NOMO-1 treated with dmso at 0.1 percent for 144 hours (cell line): ENCODE measurements at regions not wholly inside any gene's neighbourhood (a gene's known extent, or its start where the extent isn't known, plus 50 kb on each side); places are given as distances from the start of the nearest gene placed in this dataset.
"Not testable (repeated sequence)": the region's sequence is repeated elsewhere in the genome, so short reads cannot be mapped to it uniquely, and the experiment has no call there.

Experiments
- DNase-seq: peaks from one replicate; lab custom pipeline; 2025; ENCODE audit not compliant: unreplicated experiment; lab: John Stamatoyannopoulos, UW

DNA sequence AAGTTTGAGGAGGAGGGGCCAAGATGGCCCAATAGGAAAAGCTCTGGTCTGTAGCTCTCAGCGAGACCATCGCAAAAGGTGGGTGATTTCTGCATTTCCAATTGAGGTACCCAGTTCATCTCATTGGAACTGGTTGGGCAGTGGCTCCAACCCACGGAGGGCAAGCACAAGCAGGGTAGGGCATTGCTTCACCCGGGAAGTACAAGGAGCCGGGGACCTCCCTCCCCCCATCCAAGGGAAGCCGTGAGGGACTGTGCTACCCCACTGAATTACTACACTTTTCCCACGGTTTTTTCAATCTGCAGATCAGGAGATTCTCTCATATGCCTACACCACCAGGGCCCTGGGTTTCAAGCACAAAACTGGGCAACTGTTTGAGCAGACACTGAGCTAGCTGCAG lies 58.0 kb upstream of the EFCAB3 start:
- no peak for DNase-seq

DNA sequence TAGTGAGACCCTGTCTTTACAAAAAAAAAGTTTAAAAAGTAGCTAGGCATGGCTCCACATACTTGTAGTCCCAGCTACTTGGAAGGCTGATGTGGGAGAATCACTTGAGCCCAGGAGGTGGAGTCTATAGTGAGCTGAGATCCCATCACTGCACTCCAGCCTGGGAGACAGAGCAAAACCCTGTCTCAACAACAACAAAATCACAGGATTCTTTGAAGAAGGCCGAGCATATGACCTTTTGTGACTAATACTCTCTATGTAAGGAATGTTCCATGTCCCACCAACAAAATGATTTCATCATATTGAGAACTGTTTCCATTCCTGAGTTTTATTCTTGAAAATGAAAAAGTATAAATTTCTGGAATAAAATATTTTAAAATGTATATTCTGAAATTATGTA lies 58.9 kb upstream of the EFCAB3 start:
- DNase-seq, result no peak

DNA sequence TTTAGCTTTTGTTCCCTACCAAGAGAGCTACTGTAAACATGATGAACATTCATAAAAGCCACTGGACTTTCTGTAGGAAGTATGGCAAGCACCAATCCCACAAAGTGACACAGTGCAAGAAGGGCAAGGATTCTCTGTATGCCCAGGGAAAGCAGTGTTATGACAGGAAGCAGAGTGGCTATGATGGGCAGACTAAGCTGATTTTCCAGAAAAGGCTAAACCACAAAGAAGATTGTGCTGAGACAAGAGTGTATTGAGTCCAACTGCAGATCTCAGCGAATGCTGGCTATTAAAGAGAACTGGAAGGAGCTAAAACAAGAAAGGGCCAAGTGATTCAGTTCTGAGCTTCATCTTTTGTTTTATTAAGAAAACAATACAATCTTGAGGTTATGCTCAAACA lies 60.5 kb upstream of the EFCAB3 start:
- DNase-seq, result no peak

DNA sequence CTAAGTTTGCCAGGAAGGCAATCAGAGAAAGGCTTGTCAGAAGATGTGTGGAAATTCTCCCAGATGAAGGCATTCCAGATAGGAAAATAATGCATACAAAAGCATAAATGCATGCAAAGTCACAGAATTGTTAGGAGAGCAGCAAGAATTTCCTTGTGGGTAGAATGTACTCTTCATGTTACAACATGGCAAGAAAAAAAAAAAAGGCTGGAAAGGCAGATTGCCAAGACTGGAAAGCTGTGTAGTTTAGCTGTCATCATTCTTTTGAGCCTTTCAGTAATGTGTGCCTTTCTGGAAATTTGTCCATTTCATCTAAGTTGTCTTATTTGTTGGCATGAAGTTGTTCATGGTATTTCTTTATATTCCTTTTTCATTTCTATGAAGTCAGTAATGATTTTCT lies 71.0 kb upstream of the EFCAB3 start:
- DNase-seq, result no peak

DNA sequence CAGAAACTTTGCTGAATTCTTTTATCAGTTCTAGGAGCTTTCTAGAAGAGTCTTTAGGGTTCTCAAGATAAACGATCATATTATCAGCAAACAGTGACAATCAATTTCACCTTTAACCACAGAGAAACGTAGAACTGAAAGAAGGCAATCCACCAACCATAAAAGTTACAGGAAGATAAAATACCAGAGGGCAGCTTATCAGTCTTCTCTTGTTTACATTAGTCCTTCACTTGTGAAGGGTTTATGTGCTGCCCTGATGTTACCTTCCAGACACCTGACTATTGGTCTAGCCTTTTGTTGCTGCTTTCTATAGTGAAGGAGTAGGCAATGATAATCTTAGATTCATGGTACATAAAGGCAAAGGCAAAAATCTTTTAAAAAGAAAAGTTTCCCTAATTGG lies 73.2 kb upstream of the EFCAB3 start:
- no peak for DNase-seq

DNA sequence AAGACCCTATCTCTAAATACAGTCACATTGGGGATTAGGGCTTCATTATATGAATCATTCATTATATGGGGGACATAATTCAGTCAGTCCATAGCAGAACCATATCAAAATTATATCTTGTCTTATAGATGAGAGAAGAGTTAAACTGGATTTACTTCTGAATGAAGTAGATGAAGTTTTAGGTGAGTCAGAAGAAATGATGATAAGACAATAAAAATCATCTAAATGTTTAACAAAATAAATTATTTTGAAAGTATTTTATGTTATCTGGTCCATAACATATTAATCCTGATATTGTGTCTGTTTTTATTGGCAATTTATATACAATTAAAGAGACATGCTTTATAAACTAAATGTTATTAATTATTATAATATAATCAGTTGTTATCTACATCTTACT lies 76.9 kb upstream of the EFCAB3 start:
- DNase-seq, result no peak

DNA sequence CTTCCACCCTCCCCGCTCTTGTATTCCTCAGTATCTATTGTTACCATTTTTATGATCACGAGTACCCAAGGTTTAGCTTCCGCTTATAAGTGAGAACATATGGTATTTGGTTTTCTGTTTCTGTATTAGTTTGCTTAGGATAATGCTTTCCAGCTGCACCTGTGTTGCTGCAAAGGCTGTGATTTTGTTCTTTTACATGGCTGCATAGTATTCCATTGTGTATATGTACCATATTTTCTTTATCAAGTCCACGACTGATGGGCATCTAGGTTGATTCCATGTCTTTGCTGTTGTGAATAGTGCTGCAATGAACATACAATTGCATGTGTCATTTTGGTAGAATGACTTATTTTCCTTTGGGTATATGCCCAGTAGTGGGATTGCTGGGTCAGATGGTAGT lies 79.7 kb upstream of the EFCAB3 start:
- no peak for DNase-seq

DNA sequence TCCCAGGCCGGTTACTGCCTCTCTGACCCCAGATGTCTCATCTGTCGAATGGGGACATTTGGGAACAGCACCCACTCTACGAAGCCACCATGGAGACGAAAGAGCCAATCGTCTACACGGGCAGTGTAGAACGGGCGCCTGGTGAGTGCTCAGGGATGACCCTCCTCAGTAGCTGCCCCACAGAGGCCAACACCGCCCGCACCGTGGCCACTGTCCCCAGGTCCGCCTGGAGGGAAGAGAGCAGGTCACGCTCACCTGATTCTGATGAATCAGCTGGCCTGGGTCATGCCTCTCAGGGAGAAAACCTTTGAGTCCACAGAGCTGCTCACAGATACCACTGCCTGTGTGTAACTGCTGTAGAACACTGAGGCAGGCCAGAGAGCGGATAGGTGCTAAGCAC lies 105.1 kb upstream of the EFCAB3 start:
- not testable (repeated sequence) for DNase-seq

DNA sequence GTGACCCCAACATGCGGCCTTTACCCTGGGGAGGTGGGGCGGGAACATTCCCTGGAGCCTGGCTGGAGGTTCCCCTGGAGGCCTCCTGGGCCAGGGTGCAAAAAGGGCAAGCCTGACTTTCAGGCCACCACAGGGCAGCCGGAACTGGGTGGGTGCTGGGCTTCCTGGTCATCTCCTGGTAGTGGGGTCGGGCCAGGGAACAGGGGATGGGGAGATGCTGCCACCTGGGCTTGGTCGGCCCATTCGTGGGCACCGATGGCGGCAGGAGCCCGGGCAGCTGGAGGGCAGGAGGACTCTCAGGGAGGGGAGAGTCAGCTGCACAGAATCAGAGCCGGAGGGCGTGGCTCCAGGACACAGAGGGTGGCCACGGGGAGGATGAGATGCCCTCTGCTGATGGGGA lies 112.0 kb upstream of the EFCAB3 start:
- not testable (repeated sequence) for DNase-seq

DNA sequence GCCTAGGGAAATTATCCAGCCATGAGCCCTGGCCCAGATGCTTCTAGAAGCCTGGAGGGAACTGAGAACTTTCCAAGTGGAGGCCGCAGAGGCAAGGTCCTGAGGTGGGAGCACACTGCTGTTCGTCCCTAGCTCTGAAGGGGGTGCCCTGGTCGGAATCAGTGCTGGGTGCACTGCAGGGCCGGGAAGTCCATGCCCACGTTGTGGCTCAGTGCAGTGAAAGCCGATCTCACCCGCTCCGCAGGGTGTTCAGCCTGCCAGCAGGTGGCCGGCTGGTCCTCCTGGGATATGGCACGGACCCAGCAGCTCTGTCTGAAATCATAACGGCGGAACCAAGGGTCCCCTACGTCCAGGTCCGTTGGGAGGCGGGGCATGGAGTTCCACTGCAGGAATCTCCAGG lies 115.4 kb upstream of the EFCAB3 start:
- not testable (repeated sequence) for DNase-seq

DNA sequence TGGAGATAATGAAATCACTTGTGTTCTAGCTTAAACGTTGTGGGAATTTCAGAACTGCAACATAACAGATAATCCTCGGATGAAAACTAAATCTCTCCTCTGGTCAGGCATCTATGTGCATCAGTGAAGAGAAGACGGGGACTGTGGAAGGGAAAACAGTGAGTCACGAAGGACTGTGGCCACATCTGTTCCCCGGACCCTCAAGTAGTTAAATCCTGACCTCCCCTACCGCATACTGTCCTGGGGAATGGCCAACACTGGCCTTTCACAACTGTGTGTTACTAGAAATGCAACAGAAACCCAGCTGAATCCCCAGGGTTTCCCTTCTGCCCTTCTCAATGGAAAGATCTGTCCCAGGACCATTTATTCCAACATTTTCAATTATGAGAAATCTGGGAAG lies 124.6 kb upstream of the EFCAB3 start:
- not testable (repeated sequence) for DNase-seq

DNA sequence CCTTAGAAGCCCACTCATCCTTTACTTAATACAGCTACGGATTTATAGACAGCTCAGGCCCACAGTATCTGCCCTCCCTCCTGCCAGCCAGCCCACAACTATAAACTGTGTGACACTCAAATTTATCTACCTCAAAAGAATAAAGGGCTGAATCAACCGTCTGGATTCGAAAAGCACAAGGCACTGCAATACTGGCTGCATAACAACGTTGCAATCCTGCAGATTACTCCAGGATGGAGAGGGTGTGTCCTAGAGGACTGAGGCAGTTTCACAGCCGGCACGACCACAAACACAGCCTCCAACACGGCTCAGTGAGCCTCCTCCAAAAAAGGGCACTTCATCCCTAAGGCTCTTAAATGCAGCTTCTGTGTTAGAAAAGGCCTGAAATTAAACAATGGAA lies 138.3 kb upstream of the EFCAB3 start:
- DNase-seq, result not testable (repeated sequence)

DNA sequence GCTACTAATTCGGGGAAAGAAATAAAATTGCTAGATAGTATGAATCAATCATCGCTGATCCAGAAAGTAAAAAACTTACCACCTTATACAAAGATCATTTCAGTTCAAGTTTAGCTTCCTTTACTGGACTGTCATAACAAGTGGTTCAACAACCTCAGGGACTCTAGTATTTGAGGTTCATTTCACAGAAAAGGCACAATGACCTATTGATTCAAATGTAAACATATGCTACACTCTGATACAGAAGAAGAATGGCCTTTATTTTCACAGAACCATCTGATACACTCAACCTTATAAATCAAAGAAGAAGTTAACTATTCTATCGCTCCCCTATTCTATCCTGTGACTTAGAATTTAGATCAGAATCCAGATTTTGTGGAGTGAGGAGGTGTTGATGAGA lies 140.8 kb upstream of the EFCAB3 start:
- not testable (repeated sequence) for DNase-seq

DNA sequence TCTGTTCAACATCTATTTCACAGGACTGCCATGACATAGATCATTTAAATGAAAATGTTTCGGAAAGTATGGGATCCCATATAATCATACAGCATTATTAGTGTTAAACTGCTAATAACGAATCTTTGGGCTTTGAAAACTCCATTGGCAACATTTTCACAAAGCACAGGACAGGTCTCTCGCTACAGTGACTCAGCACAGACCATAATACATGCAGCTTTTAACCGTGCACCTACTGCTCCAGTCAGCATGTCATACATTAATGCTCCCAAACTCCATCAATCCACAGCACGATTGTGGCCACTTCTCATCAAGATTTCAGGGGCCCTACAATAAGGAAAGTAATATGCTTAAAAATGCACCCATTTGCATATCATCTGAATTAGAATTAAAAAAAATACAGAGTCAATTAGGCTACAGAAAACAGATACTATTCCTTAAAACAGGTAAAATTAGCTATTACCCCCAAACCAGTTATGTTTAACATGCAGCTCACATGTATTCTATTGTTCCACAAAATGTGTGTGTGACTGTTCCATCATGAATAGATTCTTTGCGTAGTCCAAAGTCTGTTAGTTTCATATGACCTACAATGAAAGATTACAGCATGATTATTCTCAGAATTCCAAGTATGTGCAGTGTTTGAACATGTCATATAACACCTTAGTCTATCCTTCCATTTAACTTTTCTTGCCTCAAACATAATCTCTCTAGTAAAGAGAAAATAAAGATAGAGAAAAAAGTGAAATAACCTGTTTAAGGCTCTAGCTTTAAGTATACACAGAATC lies 141.6 kb upstream of the EFCAB3 start:
- DNase-seq, result not testable (repeated sequence)

DNA sequence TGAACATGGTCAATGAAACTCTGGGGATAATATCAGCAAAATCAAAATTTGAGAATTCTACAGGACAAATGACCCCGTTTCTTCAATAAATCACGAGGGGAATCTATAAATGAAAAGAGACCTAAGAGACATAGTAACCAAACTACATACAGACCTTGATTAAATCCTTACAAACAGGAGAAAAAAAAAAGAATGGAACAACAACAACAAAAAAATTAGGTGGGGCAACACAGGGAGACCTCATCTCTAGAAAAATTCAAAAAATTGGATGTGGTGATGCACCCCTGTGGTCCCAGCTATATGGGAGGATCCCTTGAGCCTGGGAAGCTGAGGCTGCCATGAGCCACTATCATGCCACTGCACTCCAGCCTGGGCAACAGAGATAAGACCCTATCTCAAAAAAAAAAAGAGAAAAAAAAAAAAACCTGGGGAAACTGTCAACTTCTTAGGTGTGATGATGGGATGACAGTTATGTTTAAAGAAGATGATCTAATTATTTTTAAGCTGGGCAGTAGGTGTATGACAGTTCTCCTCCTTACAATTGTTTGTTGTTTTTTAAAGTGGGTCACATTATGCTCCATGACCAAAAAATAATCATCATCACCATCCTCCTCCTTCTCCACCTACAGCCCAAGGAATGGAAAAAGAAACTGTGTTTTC lies 146.4 kb upstream of the EFCAB3 start:
- DNase-seq, result not testable (repeated sequence)

DNA sequence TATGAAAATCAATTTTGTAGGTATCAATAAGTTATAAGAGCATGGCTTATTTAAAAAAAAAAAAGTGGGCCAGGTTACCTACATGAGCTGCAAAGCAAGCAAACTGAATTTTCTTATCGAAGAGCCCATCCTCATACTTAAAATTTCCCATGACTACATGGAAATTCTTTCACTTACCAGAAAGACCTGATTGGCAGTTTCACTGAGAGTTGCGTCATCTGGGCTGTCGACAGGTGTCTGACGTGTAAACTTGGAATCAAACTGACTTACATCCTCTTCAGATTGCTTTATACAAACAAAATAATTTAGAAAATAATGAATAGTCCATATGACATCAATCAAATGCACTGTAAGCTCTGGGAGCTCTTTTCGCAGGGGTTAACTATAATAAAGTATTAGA lies 149.1 kb upstream of the EFCAB3 start:
- not testable (repeated sequence) for DNase-seq

DNA sequence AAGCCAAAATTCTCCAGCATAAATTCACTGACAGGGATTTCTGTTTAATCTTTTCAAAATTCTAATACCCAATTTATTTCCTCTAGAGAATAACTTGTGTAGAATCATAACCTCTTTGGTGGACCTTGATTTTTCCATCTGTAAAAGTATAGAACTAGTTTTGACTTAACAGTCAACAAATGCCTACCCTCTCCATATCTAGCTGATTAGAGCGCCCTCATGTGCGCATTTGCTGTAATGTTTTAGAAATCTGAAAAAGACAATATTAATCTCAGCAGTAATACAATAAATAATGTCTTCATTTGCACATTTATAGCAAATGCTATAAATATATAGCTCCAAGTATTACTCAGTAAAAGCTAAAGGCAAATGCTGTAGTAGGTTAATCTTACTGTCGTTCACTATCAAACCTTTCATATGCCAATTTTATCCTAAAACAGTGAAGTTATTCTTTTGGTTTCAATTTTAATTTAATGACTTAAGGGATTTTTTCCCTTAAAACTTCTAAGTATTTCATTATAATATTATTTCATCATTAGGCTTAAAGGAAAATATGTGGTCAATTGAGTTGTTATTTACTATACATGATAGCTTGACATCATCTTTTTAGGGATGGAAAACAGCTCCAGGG lies 153.6 kb upstream of the EFCAB3 start:
- not testable (repeated sequence) for DNase-seq

DNA sequence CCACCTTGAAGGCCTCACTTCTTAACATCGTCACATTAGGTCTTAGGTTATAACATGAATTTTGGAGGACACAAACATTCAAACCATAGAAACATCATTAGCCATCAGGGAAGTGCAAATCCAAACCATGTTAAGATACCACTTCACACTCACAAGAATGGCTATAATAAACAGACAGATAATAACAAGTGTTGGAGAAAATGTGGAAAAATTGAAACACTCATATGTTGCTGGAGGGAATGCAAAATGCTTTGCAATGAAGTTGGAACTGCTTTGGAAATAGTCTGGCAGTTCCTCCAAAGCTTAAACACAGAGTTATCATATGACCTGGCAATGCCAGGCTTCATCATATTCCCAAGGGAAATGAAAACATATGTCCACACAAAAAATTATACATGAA lies 156.8 kb upstream of the EFCAB3 start:
- not testable (repeated sequence) for DNase-seq

DNA sequence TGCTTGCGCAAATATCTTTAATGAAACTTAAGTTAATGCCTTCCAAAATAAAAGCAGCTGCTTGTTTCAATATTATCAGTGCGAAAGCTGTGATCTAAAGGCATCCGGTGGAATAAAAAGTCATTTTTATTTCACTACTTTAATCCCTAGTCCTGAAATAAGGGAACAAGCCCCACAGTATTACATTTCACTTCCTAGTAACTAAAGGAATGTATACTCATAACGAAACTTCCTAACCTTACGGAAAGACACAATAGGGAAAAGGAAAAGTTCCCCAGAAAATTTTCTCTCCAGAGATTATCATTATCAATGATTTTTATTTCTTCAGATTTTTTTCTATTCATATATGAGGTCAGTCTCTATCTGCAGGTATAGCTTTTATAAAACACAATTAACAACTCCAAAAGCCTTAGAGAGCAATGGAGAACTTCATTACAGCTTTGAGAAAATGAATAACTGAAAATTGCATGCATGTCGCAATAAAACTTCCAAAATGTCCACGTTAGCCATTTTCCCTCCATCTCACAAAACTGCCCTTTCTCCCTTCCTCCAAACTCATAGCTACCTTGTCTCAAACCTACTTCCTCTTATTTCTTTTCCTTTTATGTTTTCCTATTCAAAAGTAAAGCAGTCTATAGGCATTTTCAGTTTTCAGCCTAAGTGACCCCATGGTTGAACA lies 154.3 kb upstream of the MED13 start:
- peak; percentile 5 for DNase-seq

DNA sequence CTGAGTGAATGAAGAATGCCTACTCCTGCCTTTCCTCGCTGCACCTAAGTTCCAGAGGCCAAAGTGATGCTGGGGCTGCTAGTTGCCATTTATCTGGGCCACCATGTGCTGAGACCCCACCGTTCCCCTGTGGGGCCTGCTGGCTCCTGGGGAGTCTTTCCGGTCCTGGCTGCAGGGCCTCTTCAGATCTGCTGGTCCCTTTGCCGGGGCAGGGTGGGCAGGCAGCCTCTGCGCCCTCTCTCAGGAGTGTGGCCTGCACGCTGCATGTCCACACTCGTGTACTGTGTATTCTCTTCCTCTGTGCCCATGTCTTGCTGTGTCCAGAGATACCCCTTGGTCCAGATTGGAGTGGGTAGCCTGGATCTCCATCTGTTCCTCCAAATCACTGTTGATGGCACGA lies 151.8 kb upstream of the MED13 start:
- DNase-seq, result no peak

DNA sequence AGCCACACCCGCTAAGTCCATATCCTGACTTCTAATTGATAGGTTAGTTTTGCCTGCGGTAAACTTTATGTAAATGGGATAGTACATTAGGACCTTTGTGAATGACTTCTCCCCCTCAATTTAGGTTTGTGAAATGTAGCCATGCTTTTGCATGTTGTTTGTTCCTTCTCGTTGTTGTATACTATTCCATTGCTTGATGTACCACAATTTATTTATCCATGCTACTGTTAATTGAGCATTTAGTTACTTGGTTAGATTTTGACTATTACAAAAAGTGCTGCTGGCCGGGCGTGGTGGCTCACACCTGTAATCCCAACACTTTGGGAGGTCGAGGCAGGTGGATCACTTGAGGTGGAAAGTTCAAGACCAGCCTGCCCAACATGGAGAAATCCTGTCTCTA lies 150.8 kb upstream of the MED13 start:
- not testable (repeated sequence) for DNase-seq

DNA sequence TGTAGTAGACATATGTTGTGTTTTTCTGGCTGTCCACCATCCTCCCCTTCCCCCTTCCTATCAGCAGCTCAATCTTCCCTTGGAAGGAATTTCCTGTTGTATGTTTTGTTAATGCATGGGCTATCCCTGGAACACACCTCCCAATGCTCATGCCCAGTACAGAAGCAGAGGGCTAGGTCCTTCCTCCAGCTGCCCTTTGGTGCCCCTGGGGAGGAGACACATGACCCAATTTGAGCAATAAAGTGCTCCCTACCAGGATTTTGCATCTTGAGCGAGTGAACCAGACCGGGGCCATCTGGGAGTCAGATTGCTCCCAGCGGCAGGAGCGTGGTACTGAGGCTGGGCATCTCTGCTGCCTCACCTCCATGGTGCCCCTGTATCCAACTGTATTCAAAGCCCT lies 141.5 kb upstream of the MED13 start:
- DNase-seq, result no peak
